H1 (cell line): ENCODE measurements at regions not wholly inside any gene's neighbourhood (a gene's known extent, or its start where the extent isn't known, plus 50 kb on each side); places are given as distances from the start of the nearest gene placed in this dataset.

Source experiments
- TF ChIP-seq, protein P1 (sequence below): fragments of 300-600 bp; sonication (generic); IDR thresholded peaks from 2 replicates; pipeline ENCODE4 v1.7.1; 2012; ENCODE audit warnings: low read length, moderate library complexity, mild to moderate bottlenecking, inconsistent platforms; ENCODE audit not compliant: insufficient replicate concordance

DNA sequence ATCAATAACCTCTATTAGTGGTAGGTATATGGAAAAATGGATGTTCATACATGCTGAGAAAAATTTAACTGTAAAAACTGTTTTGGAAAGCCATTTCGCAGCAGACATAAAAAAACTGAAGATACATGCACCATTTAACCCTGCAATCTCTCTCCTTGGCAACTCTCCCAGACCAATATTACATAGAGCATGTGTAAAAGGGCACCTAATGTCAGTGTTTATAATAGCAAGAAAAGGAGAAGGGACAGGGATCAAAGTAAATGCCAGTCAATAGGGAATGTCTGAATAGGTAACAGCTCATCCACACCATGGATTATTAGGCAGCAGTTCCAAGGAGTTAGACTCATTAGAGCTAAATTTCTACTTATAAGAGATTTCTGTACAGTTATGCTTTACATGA, 77.2 kb downstream of the BTG1 start (continued):
- TF ChIP-seq, protein P1, sequence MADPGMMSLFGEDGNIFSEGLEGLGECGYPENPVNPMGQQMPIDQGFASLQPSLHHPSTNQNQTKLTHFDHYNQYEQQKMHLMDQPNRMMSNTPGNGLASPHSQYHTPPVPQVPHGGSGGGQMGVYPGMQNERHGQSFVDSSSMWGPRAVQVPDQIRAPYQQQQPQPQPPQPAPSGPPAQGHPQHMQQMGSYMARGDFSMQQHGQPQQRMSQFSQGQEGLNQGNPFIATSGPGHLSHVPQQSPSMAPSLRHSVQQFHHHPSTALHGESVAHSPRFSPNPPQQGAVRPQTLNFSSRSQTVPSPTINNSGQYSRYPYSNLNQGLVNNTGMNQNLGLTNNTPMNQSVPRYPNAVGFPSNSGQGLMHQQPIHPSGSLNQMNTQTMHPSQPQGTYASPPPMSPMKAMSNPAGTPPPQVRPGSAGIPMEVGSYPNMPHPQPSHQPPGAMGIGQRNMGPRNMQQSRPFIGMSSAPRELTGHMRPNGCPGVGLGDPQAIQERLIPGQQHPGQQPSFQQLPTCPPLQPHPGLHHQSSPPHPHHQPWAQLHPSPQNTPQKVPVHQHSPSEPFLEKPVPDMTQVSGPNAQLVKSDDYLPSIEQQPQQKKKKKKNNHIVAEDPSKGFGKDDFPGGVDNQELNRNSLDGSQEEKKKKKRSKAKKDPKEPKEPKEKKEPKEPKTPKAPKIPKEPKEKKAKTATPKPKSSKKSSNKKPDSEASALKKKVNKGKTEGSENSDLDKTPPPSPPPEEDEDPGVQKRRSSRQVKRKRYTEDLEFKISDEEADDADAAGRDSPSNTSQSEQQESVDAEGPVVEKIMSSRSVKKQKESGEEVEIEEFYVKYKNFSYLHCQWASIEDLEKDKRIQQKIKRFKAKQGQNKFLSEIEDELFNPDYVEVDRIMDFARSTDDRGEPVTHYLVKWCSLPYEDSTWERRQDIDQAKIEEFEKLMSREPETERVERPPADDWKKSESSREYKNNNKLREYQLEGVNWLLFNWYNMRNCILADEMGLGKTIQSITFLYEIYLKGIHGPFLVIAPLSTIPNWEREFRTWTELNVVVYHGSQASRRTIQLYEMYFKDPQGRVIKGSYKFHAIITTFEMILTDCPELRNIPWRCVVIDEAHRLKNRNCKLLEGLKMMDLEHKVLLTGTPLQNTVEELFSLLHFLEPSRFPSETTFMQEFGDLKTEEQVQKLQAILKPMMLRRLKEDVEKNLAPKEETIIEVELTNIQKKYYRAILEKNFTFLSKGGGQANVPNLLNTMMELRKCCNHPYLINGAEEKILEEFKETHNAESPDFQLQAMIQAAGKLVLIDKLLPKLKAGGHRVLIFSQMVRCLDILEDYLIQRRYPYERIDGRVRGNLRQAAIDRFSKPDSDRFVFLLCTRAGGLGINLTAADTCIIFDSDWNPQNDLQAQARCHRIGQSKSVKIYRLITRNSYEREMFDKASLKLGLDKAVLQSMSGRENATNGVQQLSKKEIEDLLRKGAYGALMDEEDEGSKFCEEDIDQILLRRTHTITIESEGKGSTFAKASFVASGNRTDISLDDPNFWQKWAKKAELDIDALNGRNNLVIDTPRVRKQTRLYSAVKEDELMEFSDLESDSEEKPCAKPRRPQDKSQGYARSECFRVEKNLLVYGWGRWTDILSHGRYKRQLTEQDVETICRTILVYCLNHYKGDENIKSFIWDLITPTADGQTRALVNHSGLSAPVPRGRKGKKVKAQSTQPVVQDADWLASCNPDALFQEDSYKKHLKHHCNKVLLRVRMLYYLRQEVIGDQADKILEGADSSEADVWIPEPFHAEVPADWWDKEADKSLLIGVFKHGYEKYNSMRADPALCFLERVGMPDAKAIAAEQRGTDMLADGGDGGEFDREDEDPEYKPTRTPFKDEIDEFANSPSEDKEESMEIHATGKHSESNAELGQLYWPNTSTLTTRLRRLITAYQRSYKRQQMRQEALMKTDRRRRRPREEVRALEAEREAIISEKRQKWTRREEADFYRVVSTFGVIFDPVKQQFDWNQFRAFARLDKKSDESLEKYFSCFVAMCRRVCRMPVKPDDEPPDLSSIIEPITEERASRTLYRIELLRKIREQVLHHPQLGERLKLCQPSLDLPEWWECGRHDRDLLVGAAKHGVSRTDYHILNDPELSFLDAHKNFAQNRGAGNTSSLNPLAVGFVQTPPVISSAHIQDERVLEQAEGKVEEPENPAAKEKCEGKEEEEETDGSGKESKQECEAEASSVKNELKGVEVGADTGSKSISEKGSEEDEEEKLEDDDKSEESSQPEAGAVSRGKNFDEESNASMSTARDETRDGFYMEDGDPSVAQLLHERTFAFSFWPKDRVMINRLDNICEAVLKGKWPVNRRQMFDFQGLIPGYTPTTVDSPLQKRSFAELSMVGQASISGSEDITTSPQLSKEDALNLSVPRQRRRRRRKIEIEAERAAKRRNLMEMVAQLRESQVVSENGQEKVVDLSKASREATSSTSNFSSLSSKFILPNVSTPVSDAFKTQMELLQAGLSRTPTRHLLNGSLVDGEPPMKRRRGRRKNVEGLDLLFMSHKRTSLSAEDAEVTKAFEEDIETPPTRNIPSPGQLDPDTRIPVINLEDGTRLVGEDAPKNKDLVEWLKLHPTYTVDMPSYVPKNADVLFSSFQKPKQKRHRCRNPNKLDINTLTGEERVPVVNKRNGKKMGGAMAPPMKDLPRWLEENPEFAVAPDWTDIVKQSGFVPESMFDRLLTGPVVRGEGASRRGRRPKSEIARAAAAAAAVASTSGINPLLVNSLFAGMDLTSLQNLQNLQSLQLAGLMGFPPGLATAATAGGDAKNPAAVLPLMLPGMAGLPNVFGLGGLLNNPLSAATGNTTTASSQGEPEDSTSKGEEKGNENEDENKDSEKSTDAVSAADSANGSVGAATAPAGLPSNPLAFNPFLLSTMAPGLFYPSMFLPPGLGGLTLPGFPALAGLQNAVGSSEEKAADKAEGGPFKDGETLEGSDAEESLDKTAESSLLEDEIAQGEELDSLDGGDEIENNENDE, result no peak
- TF ChIP-seq, all 59 proteins: peak for 0
